H1 (cell line): ENCODE measurements at regions not wholly inside any gene's neighbourhood (a gene's known extent, or its start where the extent isn't known, plus 50 kb on each side); places are given as distances from the start of the nearest gene placed in this dataset.

ENCODE experiments used
- CTCF ChIA-PET: fragments of 300-600 bp; sonication (Branson Sonifier 250); formaldehyde crosslinking; loops from one replicate; lab custom pipeline; 2021; ENCODE audit not compliant: partially characterized antibody; lab: Charles Lee
- POLR2A ChIA-PET: fragments of 300-600 bp; sonication (Branson Sonifier 250); formaldehyde crosslinking; loops from one replicate; lab custom pipeline; 2021; ENCODE audit warnings: inconsistent platforms; ENCODE audit not compliant: partially characterized antibody; lab: Charles Lee
- DNase-seq, 2 experiments: peaks; one replicate each; pipeline versions ENCODE4 v3.0.0 to v3.0.0-alpha.2; 2010 to 2022; ENCODE audit warnings: low spot score in 2 of 2, low read depth in 1 of 2, mixed read lengths in 1 of 2
- FAIRE-seq: peaks from 2 replicates; lab custom pipeline; 2011; peaks lifted over from hg19 to GRCh38; lab: Jason Lieb, UNC
- H2AFZ ChIP-seq: 2 replicates; pipeline ENCODE4 v1.8.1; 2012; ENCODE audit warnings: low read length, inconsistent platforms
- H2AK5ac ChIP-seq: 2 replicates; pipeline ENCODE4 v1.6.1; 2013; ENCODE audit warnings: low read depth, low read length
- H2BK120ac ChIP-seq: replicated peaks from 2 replicates; pipeline ENCODE3; 2013; ENCODE audit warnings: low read depth, low read length, inconsistent platforms
- H2BK12ac ChIP-seq: 2 replicates; pipeline ENCODE4 v1.6.1; 2013; ENCODE audit warnings: low read depth, low read length
- H2BK15ac ChIP-seq: 2 replicates; pipeline ENCODE4 v1.6.1; 2013; ENCODE audit warnings: low read length
- H2BK20ac ChIP-seq: 2 replicates; pipeline ENCODE4 v1.6.1; 2013; ENCODE audit warnings: low read length
- H2BK5ac ChIP-seq: 2 replicates; pipeline ENCODE4 v1.6.1; 2013; ENCODE audit warnings: low read depth, low read length
- H3K14ac ChIP-seq: 2 replicates; pipeline ENCODE4 v1.6.1; 2013; ENCODE audit warnings: inconsistent platforms; ENCODE audit not compliant: insufficient read length
- H3K18ac ChIP-seq: 2 replicates; pipeline ENCODE4 v1.6.1; 2013; ENCODE audit warnings: low read length; ENCODE audit errors: extremely low read depth
- H3K23ac ChIP-seq: 2 replicates; pipeline ENCODE4 v1.6.1; 2013; ENCODE audit warnings: inconsistent platforms; ENCODE audit not compliant: insufficient read length
- H3K23me2 ChIP-seq: 2 replicates; pipeline ENCODE4 v1.6.1; 2013; ENCODE audit warnings: low read depth, low read length
- H3K27ac ChIP-seq: 2 replicates; pipeline ENCODE4 v1.6.1; 2011; ENCODE audit warnings: low read depth, low read length, inconsistent platforms
- H3K27me3 ChIP-seq, 4 experiments: replicated peaks in 1 of 4; 1 replicate in 1 of 4; 2 replicates in 3 of 4; pipeline versions ENCODE4 v1.6.1 to v1.8.1; 2011 to 2013; ENCODE audit warnings: low read length in 3 of 4, mild to moderate bottlenecking in 3 of 4, inconsistent platforms in 2 of 4, mixed read lengths in 2 of 4, moderate library complexity in 1 of 4; ENCODE audit not compliant: control insufficient read depth in 3 of 4, insufficient read depth in 3 of 4; ENCODE audit errors: extremely low read depth in 1 of 4
- H3K36me3 ChIP-seq, 4 experiments: 2 replicates each; pipeline versions ENCODE4 v1.6.1 to v1.8.1; 2011 to 2013; ENCODE audit warnings: mild to moderate bottlenecking in 4 of 4, low read length in 3 of 4, moderate library complexity in 2 of 4, control low read depth in 1 of 4, inconsistent platforms in 1 of 4; ENCODE audit not compliant: insufficient read depth in 4 of 4, control insufficient read depth in 2 of 4
- H3K4ac ChIP-seq: replicated peaks from 2 replicates; pipeline ENCODE3; 2013; ENCODE audit warnings: low read length, low read depth, mixed read lengths, inconsistent platforms; ENCODE audit not compliant: insufficient read length
- H3K4me1 ChIP-seq, 4 experiments: replicated peaks in 1 of 4; 1 replicate in 1 of 4; 2 replicates in 3 of 4; pipeline versions ENCODE4 v1.6.1 to v1.8.1; 2011 to 2013; ENCODE audit warnings: low read length in 3 of 4, inconsistent platforms in 2 of 4, mixed read lengths in 1 of 4; ENCODE audit not compliant: insufficient read depth in 4 of 4, control insufficient read depth in 3 of 4
- H3K4me2 ChIP-seq, 2 experiments: 2 replicates each; pipeline versions ENCODE4 v1.6.1 to v1.8.1; 2011 to 2013; ENCODE audit warnings: low read depth in 2 of 2, low read length in 2 of 2, control low read depth in 1 of 2, inconsistent platforms in 1 of 2, mild to moderate bottlenecking in 1 of 2; ENCODE audit not compliant: insufficient read depth in 1 of 2
- H3K4me3 ChIP-seq, 4 experiments: fragments of 200-600, 300-600 bp in 1 of 4; sonication (generic), shearing (Covaris generic), sonication (Bioruptor Twin) in 1 of 4; 2 replicates each; pipeline versions ENCODE4 v1.5.1 to v1.8.1; 2011 to 2016; ENCODE audit warnings: low read length in 4 of 4, low read depth in 3 of 4, control low read depth in 2 of 4, inconsistent platforms in 2 of 4, mild to moderate bottlenecking in 2 of 4, mixed read lengths in 1 of 4, moderate library complexity in 1 of 4; ENCODE audit not compliant: insufficient read depth in 2 of 4; ENCODE audit errors: extremely low read depth in 1 of 4
- H3K56ac ChIP-seq: replicated peaks from 2 replicates; pipeline ENCODE3; 2013; ENCODE audit warnings: low read depth, mild to moderate bottlenecking, mixed read lengths, low read length, inconsistent platforms; ENCODE audit not compliant: insufficient read length
- H3K79me1 ChIP-seq: 2 replicates; pipeline ENCODE4 v1.6.1; 2013; ENCODE audit warnings: low read depth, low read length, control low read depth
- H3K79me2 ChIP-seq, 2 experiments: 2 replicates each; pipeline versions ENCODE4 v1.6.1 to v1.8.1; 2012 to 2013; ENCODE audit warnings: low read length in 2 of 2, mild to moderate bottlenecking in 2 of 2, inconsistent platforms in 1 of 2; ENCODE audit not compliant: insufficient read depth in 2 of 2, control insufficient read depth in 1 of 2
- H3K9ac ChIP-seq, 4 experiments: replicated peaks in 1 of 4; 1 replicate in 1 of 4; 2 replicates in 3 of 4; pipeline versions ENCODE4 v1.6.1 to v1.8.1; 2011 to 2013; ENCODE audit warnings: low read depth in 3 of 4, low read length in 3 of 4, control low read depth in 2 of 4, mild to moderate bottlenecking in 2 of 4, moderate library complexity in 2 of 4, inconsistent platforms in 1 of 4; ENCODE audit errors: extremely low read depth in 1 of 4
- H3K9me3 ChIP-seq, 2 experiments: 2 replicates each; pipeline versions ENCODE4 v1.6.1 to v1.8.1; 2012 to 2013; ENCODE audit warnings: mild to moderate bottlenecking in 2 of 2, moderate library complexity in 2 of 2, control low read depth in 1 of 2, inconsistent platforms in 1 of 2, low read depth in 1 of 2, low read length in 1 of 2, mixed read lengths in 1 of 2; ENCODE audit not compliant: insufficient read depth in 2 of 2
- H4K20me1 ChIP-seq, 2 experiments: replicated peaks in 1 of 2; 2 replicates each; pipeline versions ENCODE3 to v1.8.1; 2011 to 2013; ENCODE audit warnings: inconsistent platforms in 2 of 2, low read length in 2 of 2, mild to moderate bottlenecking in 1 of 2; ENCODE audit not compliant: insufficient read depth in 2 of 2, control insufficient read depth in 1 of 2
- H4K5ac ChIP-seq: 2 replicates; pipeline ENCODE4 v1.6.1; 2013; ENCODE audit warnings: low read length, low read depth, mixed read lengths, inconsistent platforms; ENCODE audit not compliant: insufficient read length
- H4K8ac ChIP-seq: 2 replicates; pipeline ENCODE4 v1.8.0; 2013; ENCODE audit warnings: mild to moderate bottlenecking, moderate library complexity, low read length, inconsistent platforms; ENCODE audit not compliant: insufficient read depth; ENCODE audit errors: extremely low read depth
- H4K91ac ChIP-seq: replicated peaks from 2 replicates; pipeline ENCODE3; 2013; ENCODE audit warnings: low read length, mixed read lengths, inconsistent platforms; ENCODE audit not compliant: insufficient read length
- CEBPB ChIP-seq: IDR thresholded peaks from 2 replicates; pipeline ENCODE4 v1.6.1; 2012; ENCODE audit warnings: low read depth, low read length
- FOSL1 ChIP-seq: IDR thresholded peaks from 2 replicates; pipeline ENCODE4 v1.6.1; 2011; ENCODE audit warnings: mild to moderate bottlenecking, low read depth, low read length, moderate library complexity; ENCODE audit not compliant: insufficient read depth
- NANOG ChIP-seq: IDR thresholded peaks from 2 replicates; pipeline ENCODE4 v1.6.1; 2011; ENCODE audit warnings: low read length, low read depth, mild to moderate bottlenecking, inconsistent platforms; ENCODE audit not compliant: insufficient read depth, poor library complexity, severe bottlenecking
- RAD21 ChIP-seq, 2 experiments: IDR thresholded peaks in 1 of 2; conservative IDR thresholded peaks in 1 of 2; 2 replicates each; pipeline ENCODE4 v1.6.1; 2011; ENCODE audit warnings: low read depth in 2 of 2, low read length in 2 of 2, improper control_type of control experiment in 1 of 2, inconsistent platforms in 1 of 2, mild to moderate bottlenecking in 1 of 2, moderate library complexity in 1 of 2
- RXRA ChIP-seq: IDR thresholded peaks from 2 replicates; pipeline ENCODE4 v1.6.1; 2011; ENCODE audit warnings: low read depth, mild to moderate bottlenecking, low read length, moderate library complexity; ENCODE audit not compliant: insufficient read depth
- TAF1 ChIP-seq: IDR thresholded peaks from 2 replicates; pipeline ENCODE4 v1.6.1; 2011; ENCODE audit warnings: mild to moderate bottlenecking, low read depth, low read length
- WGBS, 2 experiments: shearing (Covaris generic) in 1 of 2; methylation state at CpG; one replicate each; pipeline versions ENCODE4 v1.1.6 to v1.1.7; 2013 to 2015; ENCODE audit warnings: low lambda C conversion rate in 2 of 2, mixed read lengths in 2 of 2, inconsistent platforms in 1 of 2, low coverage in 1 of 2, missing lambda C conversion rate in 1 of 2; ENCODE audit not compliant: insufficient replicate concordance in 2 of 2, insufficient coverage in 1 of 2, insufficient read length in 1 of 2; ENCODE audit errors: extremely low coverage in 1 of 2, missing lambda C conversion rate in 1 of 2; 5-methylcytosine and 5-hydroxymethylcytosine counted together

DNA sequence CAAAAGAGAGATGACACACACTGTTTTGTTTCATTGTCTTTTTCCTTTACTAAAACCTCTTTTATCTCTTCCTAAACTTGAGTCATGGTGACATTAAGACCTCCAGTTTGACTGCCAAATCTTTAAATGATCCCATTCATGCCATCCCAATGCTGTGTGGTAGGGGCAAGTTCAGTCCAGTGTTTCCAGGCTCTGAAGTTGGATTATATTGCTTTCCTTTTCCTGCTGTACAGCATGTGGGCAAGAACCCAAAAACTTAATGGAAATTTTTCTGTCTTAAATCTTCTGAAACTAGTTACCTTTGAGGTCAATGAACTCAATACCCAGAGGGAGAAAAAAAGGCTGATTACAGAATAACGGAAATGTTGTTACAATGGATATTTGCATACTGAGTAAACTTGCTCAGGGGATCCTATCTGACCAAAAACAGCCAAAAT, 187.1 kb upstream of the FAR2 start:
- Histone ChIP-seq H3K36me3 (no peaks in the 10 kb centered on the region), H2AFZ (no peak overlapping the region), H3K18ac (no peak overlapping the region), H2BK5ac (no peak overlapping the region), H3K9me3 (no peaks in the 10 kb centered on the region), H2AK5ac (no peak overlapping the region), H2BK120ac (no peak overlapping the region), H4K8ac (no peak overlapping the region), H2BK12ac (no peak overlapping the region), H3K9ac (no peak overlapping the region), H3K23ac (no peak overlapping the region), H3K4me2 (no peak overlapping the region), H3K4me3 (no peak overlapping the region), H3K56ac (no peak overlapping the region), H4K20me1 (no peaks in the 10 kb centered on the region), H3K23me2 (no peaks in the 10 kb centered on the region), H3K79me1 (no peaks in the 10 kb centered on the region), H2BK15ac (no peak overlapping the region), H4K91ac (no peak overlapping the region), H2BK20ac (no peak overlapping the region), H3K79me2 (no peaks in the 10 kb centered on the region), H3K14ac (no peak overlapping the region), H3K27ac (no peak overlapping the region), H3K4me1 (no peaks in the 10 kb centered on the region), H4K5ac (no peak overlapping the region), H3K4ac (no peak overlapping the region), H3K27me3 (no peaks in the 10 kb centered on the region)
- no peak for DNase-seq
- WGBS, 2 experiments: 75% methylated on average over 1 of the region's 1 CpG; no CpG with 5 or more reads in 1 of the 2 experiments
- CTCF ChIA-PET: no interaction called here
- no peak for TF ChIP-seq NANOG
- no peak for TF ChIP-seq TAF1
- TF ChIP-seq RAD21 (IDR thresholded peaks at IDR 0.05 in 1 of 2, conservative IDR thresholded peaks at IDR 0.05 in 1 of 2; ENCODE audit: low read depth in 2 of 2, low read length in 2 of 2): no peak
- TF ChIP-seq RXRA: no peak
- TF ChIP-seq FOSL1: no peak
- TF ChIP-seq CEBPB: no peak
- POLR2A ChIA-PET: no interaction called here
- FAIRE-seq: no peak
